HG03432 (cell line): ENCODE measurements at regions not wholly inside any gene's neighbourhood (a gene's known extent, or its start where the extent isn't known, plus 50 kb on each side); places are given as distances from the start of the nearest gene placed in this dataset.
"Not testable (repeated sequence)": the region's sequence is repeated elsewhere in the genome, so short reads cannot be mapped to it uniquely, and the experiment has no call there.

Experiments
- ATAC-seq: cut with Tn5 transposase; IDR thresholded peaks from one replicate; pipeline ENCODE4 v1.9.1; 2021; ENCODE audit warnings: mild to moderate bottlenecking, moderate library complexity; ENCODE audit not compliant: unreplicated experiment

DNA sequence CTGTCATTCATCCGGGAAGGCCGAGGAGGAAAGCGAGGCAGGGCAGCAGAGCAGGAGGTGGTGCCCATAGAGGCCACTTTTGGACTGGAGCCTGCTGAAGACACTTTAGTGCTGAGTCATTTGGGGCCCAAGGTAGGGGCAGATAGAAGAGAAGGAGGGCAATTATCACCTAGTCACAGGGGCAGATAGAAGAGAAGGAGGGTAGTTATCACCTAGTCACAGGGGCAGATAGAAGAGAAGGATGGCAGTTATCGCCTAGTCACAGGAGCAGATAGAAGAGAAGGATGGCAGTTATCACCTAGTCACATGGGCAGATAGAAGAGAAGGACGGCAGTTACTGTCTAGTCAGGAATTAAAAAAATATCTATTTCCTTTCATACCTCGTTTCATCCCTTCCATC, 1372.6 kb downstream of the FOXD4L5 start:
- ATAC-seq: not testable (repeated sequence)

DNA sequence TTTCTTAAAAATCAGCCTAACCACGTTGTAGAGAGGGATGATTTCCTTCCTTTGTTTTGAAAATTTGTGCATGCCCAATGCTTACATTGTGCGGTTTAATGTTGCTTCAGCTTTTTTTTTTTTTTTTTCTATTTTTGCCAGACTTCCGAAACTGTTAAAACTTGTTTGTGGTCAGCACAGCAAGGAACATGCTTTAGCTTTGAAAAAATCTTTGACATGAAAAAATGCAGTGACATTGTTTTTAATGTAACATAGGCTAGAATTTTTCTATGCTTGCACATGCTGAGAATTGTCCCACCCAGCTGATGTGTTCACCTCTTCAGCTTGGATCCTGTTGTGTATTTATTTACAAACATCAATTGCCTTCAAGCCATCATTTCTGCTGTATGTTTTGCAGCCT, 1375.9 kb downstream of the FOXD4L5 start:
- ATAC-seq: not testable (repeated sequence)

DNA sequence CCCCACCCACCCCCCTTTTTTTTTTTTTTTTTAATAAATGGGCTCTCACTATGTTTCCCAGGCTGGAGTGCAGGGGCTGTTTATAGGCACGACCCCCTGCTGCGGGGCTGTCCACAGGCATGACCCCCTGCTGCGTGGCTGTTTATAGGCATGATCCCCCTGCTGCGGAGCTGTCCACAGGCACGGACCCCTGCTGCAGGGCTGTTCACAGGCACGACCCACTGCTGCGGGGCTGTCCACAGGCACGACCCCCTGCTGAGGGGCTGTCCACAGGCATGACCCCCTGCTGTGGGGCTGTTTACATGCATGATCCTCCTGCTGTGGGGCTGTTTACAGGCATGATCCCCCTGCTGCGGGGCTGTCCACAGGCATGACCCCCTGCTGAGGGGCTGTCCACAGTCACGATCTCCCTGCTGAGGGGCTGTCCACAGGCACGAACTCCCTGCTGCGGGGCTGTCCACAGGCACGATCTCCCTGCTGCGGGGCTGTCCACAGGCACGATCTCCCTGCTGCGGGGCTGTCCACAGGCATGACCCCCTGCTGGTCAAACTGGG, 1385.3 kb downstream of the FOXD4L5 start:
- ATAC-seq: not testable (repeated sequence)

- ATAC-seq: not testable (repeated sequence)
Measured at GRCh38 chr9:63881386-63881785, 1403.6 kb downstream of the FOXD4L5 start.

DNA sequence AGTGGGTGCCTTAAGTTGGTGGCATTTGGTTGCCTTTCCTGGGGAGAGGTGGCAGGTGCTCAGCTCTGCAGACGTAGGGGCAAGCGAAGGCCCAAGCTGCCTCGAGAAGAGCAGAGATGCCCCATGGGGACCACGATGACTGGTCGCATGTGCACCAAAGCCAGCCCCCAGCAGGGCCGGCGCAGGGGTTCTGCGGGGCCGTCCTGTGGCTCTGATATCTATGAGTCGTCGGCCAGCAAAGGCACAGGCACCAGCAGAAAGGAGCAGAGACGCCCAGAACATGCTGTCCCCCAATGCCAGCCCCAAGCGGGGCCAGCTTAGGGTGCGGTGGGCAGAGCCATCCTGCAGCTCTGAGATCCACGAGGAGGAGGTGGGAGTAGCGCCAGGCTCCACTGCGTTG, 1408.6 kb downstream of the FOXD4L5 start:
- ATAC-seq: not testable (repeated sequence)

- no peak for ATAC-seq
Measured at GRCh38 chr9:63859475-63860215, 1425.4 kb downstream of the FOXD4L5 start.

- not testable (repeated sequence) for ATAC-seq
Measured at GRCh38 chr9:63859090-63859474, 1425.9 kb downstream of the FOXD4L5 start.

GRCh38 chr9:63853140-63853751, 1431.8 kb downstream of the FOXD4L5 start:
- ATAC-seq: not testable (repeated sequence)

DNA sequence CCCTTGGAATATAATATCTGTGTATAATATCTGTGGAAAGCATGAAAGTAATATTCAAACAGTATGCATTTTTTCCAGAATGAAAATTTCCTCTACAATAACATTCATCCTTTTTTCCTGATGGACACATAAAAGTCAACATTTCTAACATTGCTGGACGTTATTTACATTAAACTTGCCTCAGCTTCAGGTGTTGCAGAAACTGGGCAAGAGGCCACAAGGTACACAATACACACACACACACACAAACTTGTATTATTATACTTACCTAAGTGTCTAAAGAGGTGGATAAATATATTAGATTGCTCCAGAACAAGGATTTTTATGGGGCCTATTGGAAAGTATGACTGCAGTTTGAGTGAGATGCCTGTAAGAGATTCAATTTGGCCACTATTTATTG, 1460.2 kb downstream of the FOXD4L5 start:
- ATAC-seq: not testable (repeated sequence)

DNA sequence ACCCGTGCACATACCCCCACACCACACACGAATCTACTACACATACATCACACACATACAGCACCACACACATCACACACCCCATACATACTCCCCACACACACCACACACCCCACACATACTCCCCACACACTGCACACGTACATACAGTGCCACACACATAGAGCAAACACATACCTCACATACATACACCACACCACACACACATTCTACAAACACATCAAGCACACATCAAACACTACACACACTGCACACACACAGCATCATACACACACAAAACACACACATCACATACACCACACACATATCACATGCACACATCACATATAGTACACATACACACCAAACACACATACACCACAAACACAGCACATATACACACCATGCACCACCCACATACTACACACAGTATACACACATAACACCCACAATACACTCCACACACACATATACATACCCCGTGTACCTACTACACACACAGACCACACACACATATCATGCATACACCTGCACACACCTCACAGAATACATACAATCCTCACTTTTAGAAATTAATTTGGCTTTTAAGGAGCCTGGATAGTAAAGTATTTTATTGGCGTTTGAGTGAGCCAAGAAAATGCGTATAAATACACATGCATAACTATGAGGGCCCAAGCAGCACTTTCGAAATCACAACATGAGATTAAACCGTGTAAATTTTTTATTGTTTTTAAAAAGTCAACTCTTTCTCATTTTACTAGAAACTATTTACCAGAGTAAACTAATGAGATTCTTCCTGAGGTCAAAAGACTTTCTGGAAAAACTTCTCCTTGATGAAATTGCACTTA, 1461.4 kb downstream of the FOXD4L5 start:
- ATAC-seq: not testable (repeated sequence)

- ATAC-seq: not testable (repeated sequence)
Measured at GRCh38 chr9:63822615-63823374, 1462.2 kb downstream of the FOXD4L5 start.

DNA sequence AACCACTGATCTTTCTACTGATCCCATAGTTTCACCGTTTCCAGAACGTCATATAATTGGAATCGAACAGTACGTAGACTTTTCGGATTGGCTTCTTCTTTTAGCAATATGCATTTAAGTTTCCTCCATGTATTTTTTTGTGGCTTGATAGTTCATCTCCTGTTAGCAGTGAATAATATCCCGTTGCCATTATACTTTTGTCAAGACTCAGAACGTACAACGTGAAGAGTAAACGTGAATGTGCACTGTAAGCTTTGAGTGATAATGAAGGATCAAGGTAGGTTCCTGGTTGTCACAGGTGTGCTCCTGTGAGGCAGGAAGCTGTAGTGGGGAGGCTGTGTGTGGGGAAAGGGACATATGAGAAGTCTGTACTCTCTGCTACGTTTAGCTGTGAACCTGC, 1463.7 kb downstream of the FOXD4L5 start:
- not testable (repeated sequence) for ATAC-seq

GRCh38 chr9:63820882-63821281, 1464.1 kb downstream of the FOXD4L5 start:
- ATAC-seq: not testable (repeated sequence)

GRCh38 chr9:63820383-63820782, 1464.6 kb downstream of the FOXD4L5 start:
- ATAC-seq: not testable (repeated sequence)

GRCh38 chr9:63817622-63818518, 1467.1 kb downstream of the FOXD4L5 start:
- peak; percentile 76 for ATAC-seq

DNA sequence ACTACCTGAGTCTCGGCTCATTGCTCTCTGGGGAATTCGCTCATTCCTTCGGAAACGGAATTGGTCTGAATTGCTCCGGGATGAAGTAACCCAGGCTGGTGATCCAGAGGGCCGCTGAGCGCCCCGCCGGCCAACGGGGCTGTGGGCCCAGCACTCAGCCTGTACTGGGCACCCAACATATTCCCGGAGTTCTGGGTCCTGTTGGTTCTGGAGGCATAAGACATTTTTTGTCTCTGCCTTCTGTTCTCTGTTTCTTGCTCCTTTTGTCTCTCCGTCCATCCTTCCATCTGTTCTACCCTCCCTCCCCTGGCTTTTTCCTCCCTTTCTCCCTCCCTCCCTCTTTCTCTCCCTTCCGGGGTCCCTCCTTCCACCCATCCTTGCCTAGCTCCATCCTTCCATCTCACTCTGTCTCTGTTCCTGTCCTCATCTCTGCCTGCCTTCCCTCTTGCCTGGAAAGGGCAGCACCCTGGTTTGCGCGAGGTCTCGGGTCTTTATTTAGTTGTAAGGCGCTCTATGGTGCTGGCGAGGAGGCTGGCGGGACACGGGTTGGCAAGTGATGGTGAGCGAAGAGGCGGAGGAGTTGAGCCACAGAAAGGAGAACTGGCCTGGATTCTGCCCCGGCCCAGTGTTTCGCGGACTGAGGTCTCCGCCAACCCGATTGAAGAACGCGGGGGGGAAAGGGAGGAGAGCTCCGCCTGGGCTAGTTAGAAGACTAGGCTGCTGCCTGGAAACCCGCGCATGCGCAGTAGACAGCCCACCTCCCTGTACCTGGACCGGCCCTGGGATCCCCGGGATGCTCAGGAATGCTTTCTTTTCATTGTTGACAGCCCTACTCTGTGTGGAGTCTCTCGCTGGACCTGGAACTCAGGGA, 1468.0 kb downstream of the FOXD4L5 start:
- ATAC-seq: peak; percentile 64

GRCh38 chr9:63814970-63815669, 1469.9 kb downstream of the FOXD4L5 start:
- not testable (repeated sequence) for ATAC-seq
